HG03469 (cell line): ENCODE measurements at regions not wholly inside any gene's neighbourhood (a gene's known extent, or its start where the extent isn't known, plus 50 kb on each side); places are given as distances from the start of the nearest gene placed in this dataset.
"Not testable (repeated sequence)": the region's sequence is repeated elsewhere in the genome, so short reads cannot be mapped to it uniquely, and the experiment has no call there.

Source experiments
- ATAC-seq: cut with Tn5 transposase; IDR thresholded peaks from one replicate; pipeline ENCODE4 v1.9.1; 2021; ENCODE audit warnings: mild to moderate bottlenecking, moderate library complexity, moderate number of reproducible peaks; ENCODE audit not compliant: unreplicated experiment

GRCh38 chr2:52629944-52630343 is 1137.7 kb upstream of the CHAC2 start:
- ATAC-seq: no peak

GRCh38 chr2:52629531-52629930 is 1138.1 kb upstream of the CHAC2 start:
- no peak for ATAC-seq

- ATAC-seq: no peak
Measured at GRCh38 chr2:52622266-52622665, 1145.3 kb upstream of the CHAC2 start.

DNA sequence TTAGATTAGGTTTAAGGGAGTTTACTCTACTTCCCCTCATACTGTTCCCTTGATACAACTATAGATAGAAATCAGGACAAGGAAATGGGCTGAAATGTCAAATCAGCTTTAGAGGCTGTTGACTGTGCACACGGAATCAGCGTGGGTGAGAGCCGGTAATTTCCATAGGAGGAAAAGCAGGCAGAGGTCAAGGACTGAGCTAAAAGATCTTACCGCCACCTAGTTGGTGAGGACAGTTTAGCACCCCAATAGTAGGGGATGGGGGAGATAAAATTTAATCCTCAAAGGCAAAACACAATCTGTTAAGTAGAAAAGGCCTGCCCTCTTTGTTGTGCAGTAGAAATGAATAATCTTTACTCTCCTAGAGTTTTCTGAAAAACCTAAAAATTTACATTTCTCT is 1154.5 kb upstream of the CHAC2 start:
- no peak for ATAC-seq

- ATAC-seq: no peak
Measured at GRCh38 chr2:52611759-52612158, 1155.8 kb upstream of the CHAC2 start.

DNA sequence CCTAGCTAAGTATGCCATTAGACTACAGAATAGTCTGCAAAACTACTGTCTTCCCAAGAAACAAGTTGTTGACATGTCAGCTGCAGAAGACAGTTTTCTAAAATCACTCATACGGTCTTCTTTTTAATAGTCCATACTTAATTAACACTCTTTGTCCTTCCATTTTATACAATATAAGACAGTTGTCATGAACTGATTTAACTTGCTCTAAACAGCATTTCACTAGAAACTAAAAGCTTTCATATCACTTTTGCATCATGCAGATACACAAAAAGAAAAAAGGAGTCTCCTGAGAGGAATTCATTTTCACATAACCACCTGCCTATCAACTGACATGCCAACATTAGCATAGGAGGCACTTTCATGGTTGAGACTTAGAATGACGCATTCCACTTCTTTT is 1159.6 kb upstream of the CHAC2 start:
- ATAC-seq: no peak

GRCh38 chr2:52597346-52597745 is 1170.3 kb upstream of the CHAC2 start:
- no peak for ATAC-seq

GRCh38 chr2:52594026-52594425 is 1173.6 kb upstream of the CHAC2 start:
- no peak for ATAC-seq

GRCh38 chr2:52584071-52584470 is 1183.5 kb upstream of the CHAC2 start:
- ATAC-seq: not testable (repeated sequence)

GRCh38 chr2:52572469-52572894 is 1195.1 kb upstream of the CHAC2 start:
- no peak for ATAC-seq

DNA sequence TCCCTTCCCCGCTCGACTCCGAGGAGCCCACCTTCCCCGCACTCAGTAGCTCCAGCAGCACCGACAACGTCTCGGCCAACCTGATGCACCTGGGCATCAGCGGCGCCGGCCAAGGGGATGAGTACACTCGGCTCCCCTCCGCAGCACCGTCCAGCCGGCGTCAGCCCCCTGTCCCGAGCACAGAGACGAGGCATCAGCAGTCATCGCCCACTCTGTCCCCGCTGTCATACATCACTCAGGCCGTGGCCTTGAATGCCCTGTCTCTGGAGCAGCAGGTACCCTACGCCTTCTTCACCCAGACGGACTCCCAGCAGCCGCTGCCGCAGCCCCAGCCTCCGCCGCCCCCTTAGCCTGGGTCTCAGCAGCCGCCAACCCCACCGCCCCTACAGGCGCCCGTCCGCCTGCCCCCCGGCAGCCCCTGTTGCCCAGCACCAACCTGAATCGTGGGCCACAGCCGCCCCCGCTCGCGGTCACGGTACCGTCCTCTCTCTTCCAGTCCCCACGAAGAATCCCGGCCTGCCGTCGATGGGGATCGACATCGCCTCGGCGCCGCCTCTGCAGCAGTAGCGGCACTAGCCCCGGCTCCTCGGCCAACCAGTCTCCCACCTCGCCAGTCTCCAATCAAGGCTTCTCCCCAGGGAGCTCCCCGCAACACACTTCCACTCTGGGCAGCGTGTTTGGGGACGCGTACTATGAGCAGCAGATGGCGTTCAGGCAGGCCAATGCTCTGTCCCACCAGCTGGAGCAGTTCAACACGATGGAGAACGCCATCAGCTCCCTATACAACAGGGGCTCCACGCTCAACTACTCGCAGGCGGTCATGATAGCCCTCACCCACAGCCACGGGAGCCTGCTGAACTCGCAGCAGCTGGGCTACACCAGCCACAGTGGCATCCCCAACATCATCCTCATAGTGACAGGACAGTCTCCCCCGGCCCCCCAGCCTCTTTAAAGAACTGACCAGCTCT is 1195.9 kb upstream of the CHAC2 start:
- no peak for ATAC-seq

DNA sequence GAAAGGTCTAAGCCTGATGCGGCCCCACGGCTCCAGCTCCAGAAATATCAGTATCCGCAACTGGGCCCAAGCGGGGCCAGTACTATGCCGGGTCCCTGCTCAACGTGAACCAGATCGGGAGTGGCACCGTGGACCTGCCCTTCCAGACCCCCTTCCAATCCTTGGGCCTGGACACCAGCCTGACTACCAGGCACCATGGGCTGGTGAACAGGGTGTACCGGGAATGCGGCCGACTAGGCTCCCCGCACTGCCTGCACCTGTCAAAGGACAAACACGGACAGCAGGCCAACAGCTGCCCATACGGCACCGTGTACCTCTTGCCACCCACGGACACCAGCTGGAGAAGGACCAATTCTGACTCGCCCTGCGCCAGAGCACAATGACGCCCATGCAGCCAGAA is 1196.9 kb upstream of the CHAC2 start:
- no peak for ATAC-seq

DNA sequence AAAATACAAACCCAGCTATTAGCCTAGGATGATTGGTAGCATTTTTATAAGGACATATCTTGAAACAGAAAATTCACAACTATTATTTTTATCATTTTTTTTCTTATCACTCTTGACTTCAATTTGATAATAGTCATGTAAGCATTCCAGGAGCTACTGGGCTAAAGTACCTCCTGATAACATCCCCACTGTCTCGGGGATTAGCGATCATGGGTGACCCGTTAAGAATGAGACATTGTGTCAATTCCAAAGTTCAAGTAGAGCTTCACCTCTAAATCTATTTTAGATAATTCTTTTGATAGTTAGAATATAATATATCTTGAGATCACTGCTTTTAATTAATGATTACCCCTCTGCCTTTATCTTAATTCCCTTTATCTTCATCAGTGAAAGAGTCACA is 1204.5 kb upstream of the CHAC2 start:
- ATAC-seq: no peak

- ATAC-seq: no peak
Measured at GRCh38 chr2:52558265-52558664, 1209.3 kb upstream of the CHAC2 start.

GRCh38 chr2:52542297-52542696 is 1225.3 kb upstream of the CHAC2 start:
- ATAC-seq: no peak

DNA sequence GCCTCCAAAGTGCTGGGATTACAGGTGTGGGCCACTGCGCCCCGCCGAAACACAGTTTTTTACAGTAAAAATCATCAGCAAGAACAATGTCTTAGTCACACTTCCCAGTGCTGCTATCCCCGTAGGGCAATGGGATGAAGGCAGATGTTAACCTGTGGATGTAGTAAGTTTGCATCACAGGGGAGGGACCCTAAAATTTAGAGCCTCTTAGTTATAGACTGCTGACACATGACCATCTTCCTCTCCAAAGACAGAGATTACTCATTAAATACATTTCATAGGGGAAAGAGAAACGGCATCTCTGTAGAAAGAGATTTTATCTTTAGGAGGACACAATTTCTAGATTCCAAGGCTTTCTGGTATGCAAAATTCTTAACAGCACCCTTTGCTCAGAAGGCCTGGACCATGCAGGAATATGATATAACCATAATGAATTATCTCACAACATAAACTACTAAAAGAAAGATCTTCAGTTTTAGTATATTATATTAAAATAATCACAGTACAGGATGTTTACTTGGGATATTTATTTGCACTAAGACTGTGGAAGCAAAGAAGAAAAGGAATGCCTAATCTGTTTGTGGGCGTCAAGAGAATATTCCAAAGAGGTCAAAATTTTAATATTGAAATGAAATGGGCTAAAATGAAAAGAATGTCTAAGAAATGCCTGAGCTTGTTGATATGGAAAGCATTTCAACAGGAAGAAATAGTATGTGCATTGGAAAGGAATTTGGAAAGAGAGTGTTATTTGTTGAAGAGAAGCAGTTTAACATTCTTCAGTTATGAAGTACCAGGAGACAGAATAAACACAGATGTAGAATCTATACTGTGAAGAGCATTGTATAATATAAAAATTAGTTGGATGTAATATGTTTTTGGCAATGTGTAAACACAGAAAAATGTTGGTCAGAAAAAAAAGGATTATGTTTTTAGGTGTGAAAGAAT is 1228.3 kb upstream of the CHAC2 start:
- no peak for ATAC-seq

GRCh38 chr2:52537588-52537987 is 1230.0 kb upstream of the CHAC2 start:
- ATAC-seq: no peak

DNA sequence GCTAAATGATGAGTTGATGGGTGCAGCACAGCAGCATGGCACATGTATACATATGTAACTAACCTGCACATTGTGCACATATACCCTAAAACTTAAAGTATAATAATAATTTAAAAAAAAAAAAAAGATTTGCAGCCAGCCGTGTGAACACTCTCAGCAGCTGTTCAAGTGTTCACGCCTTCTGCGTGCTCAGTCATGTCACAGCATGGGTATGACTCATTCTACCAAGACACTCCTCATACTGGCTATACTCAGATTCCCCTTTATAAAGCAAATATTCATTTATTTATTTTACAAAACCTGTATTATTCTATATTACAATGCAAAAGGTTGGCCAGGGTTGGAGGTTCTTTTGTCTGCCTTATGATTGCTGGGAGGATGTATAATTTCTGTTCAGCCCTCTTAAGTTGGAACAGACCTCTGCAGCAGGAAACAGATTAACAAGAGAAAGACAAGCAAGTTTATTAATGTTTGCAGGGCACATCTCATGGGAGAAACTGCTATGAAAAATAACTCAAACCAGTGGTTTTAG is 1230.6 kb upstream of the CHAC2 start:
- no peak for ATAC-seq

DNA sequence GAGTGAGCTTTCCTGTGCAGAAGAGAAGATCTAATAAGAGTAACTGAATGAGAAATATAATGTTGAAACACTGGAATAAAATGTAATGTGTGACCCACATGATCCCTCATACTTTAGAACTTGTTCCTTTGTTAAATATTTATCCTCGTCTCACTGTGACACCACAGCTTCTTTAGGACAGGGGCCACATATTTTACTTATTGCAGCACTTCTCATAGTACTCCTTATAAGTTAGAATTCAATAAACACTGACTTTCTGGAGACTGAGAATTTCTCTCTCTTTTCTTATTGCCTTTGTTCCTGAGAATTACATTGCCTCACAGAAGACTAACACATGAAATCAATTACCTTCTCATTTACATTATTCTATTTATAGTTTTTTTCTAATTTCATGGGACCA is 1234.6 kb upstream of the CHAC2 start:
- no peak for ATAC-seq

- ATAC-seq: no peak
Measured at GRCh38 chr2:52526735-52527134, 1240.9 kb upstream of the CHAC2 start.

- ATAC-seq: no peak
Measured at GRCh38 chr2:52520644-52521043, 1247.0 kb upstream of the CHAC2 start.
